GM10266 (cell line): ENCODE measurements at regions not wholly inside any gene's neighbourhood (a gene's known extent, or its start where the extent isn't known, plus 50 kb on each side); places are given as distances from the start of the nearest gene placed in this dataset.

Source experiments
- DNase-seq: peaks from one replicate; pipeline ENCODE4 v3.0.0; 2012; ENCODE audit errors: extremely low spot score
- TF ChIP-seq, protein P1 (sequence below): IDR thresholded peaks from 2 replicates; pipeline ENCODE4 v1.5.1; 2012; ENCODE audit warnings: mild to moderate bottlenecking, low read depth; ENCODE audit not compliant: control insufficient read depth, insufficient read depth; ENCODE audit errors: missing control alignments

DNA sequence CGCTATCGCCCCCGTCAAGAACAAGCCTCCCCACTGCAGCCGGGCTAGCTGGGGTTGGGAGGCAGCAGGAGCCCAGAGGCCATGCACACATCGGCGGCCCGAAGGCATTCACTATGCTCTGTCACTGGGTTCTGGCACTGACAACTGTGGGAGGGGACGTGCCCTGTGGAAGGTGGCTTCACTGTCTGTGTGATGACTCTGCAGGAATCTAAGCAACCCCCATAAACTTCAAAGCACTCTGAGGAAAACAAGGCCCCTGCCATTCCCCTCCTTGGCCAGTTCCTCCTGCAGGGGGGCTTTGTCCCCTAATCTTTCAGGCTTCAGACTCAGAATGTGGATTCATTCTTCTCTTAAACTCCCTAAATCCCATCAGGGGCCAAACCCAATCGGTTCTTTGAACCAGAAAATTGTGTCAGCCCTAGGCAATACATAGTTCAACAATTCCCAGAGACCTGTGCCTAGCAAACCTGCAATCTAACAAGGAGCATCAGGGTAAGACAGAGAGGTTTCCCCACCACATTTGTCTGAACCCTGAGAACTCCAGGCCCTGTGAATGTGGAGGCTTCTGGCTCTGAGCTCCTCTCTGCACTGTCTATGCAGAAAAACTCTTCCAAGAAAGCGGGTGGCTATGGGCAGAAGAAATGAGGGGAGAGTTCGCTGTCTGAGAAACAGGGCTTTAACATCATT, 1477.2 kb downstream of the TBC1D22A start:
- TF ChIP-seq, protein P1, sequence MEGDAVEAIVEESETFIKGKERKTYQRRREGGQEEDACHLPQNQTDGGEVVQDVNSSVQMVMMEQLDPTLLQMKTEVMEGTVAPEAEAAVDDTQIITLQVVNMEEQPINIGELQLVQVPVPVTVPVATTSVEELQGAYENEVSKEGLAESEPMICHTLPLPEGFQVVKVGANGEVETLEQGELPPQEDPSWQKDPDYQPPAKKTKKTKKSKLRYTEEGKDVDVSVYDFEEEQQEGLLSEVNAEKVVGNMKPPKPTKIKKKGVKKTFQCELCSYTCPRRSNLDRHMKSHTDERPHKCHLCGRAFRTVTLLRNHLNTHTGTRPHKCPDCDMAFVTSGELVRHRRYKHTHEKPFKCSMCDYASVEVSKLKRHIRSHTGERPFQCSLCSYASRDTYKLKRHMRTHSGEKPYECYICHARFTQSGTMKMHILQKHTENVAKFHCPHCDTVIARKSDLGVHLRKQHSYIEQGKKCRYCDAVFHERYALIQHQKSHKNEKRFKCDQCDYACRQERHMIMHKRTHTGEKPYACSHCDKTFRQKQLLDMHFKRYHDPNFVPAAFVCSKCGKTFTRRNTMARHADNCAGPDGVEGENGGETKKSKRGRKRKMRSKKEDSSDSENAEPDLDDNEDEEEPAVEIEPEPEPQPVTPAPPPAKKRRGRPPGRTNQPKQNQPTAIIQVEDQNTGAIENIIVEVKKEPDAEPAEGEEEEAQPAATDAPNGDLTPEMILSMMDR = no peak
- no peak for DNase-seq

- TF ChIP-seq, protein P1 = no peak
Measured at GRCh38 chr22:48238966-48239365, 1476.5 kb downstream of the TBC1D22A start.

DNA sequence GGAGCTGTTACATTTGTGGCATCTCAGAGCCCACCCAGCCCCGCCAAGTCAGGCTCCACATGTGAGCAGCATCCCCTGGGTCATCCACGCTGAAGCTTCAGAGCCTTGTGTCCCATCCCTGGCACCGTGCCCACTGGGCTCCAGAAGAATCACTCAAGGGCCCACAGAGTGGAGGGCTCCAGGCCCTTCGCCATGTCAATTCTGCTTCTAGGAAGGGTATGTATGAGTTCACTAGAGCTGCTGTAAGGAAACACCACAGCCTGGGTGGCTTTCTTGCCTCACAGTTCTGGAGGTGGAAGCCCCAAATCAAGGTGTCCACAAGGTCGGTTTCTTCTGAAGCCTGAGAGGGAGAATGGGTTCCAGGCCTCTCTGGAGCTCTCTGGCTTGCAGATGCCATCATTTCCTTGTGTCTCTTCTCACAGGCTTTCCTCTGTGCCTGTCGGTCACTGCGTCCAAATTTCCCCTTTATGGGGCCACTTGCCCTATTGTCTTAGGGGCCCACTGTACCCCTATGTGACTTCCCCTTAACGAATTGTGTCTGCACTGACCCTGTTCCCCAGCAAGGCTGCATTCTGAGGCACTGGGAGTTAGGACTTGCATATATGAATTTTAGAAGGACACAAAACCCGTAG, 1476.0 kb downstream of the TBC1D22A start:
- DNase-seq = no peak

More at GRCh38 chr22:48238966-48239365, 1476.5 kb downstream of the TBC1D22A start:
- DNase-seq = no peak

GRCh38 chr22:48237466-48238283, 1475.2 kb downstream of the TBC1D22A start:
- TF ChIP-seq, protein P1 = no peak
- no peak for DNase-seq

More for the DNA sequence above, 1476.0 kb downstream of the TBC1D22A start:
- TF ChIP-seq, protein P1 = no peak

DNA sequence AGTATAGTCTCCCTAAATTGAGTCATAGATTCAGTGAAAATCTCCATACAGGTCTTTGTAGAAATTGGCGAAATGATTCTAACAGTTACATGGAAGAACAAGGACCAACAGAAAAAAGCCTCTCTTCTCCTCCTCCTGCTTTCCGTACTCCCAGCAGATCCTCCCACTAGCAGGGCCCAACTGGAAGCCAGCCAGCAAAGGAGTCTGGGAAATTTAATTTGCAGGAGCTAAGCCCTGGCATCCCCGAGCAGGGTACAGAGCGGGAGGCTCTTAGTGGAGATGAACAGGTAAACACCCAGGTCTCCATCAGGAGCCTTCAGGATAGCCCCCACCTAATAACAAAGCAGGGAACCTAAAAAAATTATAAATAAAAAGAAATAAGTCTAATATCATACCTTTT, 1473.8 kb downstream of the TBC1D22A start:
- no peak for DNase-seq

GRCh38 chr22:48235744-48236143, 1473.3 kb downstream of the TBC1D22A start:
- no peak for DNase-seq
- TF ChIP-seq, protein P1 = no peak

More for the DNA sequence above, 1473.8 kb downstream of the TBC1D22A start:
- TF ChIP-seq, protein P1 = no peak
